T-helper 2 cell (primary cell): ENCODE measurements at regions not wholly inside any gene's neighbourhood (a gene's known extent, or its start where the extent isn't known, plus 50 kb on each side); places are given as distances from the start of the nearest gene placed in this dataset.
A peak's percentile ranks its signal among the peaks of the same experiment; 100 is the strongest.
"Not testable (repeated sequence)": the region's sequence is repeated elsewhere in the genome, so short reads cannot be mapped to it uniquely, and the experiment has no call there.

Experiments used
- DNase-seq, 5 experiments: peaks; one replicate each; pipeline versions ENCODE4 v3.0.0 to v3.0.0-alpha.2; 2012 to 2022

DNA sequence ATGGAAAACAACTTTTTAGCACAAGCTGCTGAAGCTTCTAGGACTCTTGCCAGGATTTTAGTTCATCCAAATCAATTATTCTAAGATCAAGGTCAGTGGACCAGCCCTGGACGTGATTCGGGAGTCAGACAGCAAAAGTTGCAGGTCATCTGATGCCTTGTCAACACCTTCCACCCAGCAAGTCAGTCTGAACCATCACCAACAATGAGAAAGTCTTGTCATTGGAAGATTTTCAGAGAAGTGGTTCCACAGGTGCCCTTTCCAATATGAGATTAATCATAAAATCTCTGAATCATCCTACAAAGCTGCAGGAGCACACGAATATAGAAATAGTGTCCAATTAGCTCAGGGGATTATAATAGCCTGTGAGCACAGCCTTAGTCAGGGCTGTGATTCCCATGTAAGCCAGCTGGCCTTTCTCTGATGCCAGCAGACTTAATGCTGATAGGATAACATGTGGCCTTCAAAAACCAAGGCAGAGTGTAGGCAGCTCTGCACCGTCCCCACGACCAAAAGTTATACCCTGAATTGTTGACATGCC, 445.0 kb upstream of the TRPC7 start:
- DNase-seq = no peak

DNA sequence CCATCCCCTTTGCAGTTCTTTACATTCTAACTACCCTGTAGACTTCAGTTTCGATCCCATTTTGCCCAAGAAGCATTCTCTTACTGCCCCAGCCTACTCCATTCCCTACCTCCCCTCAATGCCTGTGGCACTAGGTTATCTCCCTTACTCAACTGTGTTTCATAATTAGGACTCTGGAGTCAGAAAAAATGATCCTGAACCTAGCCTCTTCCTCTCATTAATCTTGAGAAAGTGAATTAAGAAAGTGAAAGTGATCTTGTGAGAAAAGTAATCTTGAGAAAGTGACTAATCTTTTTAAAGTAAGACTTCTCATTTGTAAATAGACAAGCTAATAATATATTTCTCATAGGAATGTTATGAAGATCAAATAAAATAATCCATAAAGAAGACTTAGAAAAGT, 444.0 kb upstream of the TRPC7 start:
- DNase-seq = no peak

DNA sequence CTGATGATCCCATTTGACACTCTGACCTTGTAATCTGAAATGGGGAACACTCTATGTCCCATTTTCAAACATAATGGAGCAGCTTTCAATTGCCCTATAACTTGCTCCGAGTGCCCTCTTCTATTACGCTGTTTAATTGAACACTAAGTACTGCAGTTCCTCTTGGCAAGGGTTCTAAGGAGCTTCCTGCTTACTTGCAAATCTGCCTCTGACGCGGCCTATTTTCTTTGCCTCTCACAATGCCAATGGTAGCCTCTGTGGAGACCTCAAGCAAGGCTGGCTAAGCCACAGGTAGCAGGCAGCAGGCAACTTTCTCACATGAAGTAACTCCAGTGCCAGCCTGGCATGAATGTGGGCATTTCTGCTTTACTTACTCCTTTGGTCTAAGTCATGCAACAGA, 443.4 kb upstream of the TRPC7 start:
- DNase-seq = no peak

GRCh38 chr5:136805466-136805865, 440.1 kb upstream of the TRPC7 start:
- no peak for DNase-seq

GRCh38 chr5:136802383-136802782, 437.0 kb upstream of the TRPC7 start:
- DNase-seq = no peak

- no peak for DNase-seq
Measured at GRCh38 chr5:136799806-136800372, 434.5 kb upstream of the TRPC7 start.

- no peak for DNase-seq
Measured at GRCh38 chr5:136793300-136793699, 428.0 kb upstream of the TRPC7 start.

DNA sequence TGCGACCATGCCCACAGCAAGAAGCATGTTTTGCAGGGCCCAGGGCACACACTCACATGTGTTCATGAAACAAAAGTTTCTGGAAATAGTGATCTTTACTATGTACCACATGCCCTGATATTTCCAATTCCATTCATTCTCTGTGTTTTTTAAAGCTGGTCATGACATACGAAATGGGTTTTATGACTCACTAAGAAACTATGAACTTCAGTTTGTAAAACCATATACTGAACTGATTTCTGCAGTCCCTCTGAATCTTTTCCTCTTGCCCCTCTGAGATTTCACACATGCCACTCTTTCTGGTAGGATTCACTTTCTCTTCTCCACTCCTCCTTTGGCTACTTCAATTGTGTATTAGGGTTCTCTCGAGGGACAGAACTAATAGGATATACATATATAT, 416.1 kb upstream of the TRPC7 start:
- no peak for DNase-seq

GRCh38 chr5:136780518-136780917, 415.2 kb upstream of the TRPC7 start:
- no peak for DNase-seq

- no peak for DNase-seq
Measured at GRCh38 chr5:136776022-136776927, 410.9 kb upstream of the TRPC7 start.

DNA sequence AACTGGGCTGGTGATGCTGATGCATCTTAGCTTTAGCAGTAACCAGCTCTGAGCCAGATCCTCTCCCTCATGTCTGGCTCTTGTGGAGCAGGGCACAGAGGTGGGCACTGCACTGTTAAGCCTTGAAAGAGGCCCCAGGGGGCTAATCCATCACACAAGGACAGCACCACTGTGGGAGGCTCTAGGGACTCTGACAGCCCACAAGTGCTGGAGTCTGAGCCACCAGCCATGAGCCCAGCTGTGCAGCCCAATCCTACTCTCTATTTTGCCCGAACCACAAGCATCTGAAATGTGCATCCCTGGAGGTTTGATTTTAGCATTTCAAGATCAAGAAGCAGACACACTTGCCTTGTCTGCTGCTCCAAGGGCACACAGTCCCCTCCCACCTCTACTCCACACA, 407.1 kb upstream of the TRPC7 start:
- no peak for DNase-seq

- DNase-seq = peak in 2 of 5 experiments; percentile 5 to 40
Measured at GRCh38 chr5:136769900-136770684, 404.7 kb upstream of the TRPC7 start.

- no peak for DNase-seq
Measured at GRCh38 chr5:136769093-136769492, 403.7 kb upstream of the TRPC7 start.

GRCh38 chr5:136768457-136768856, 403.1 kb upstream of the TRPC7 start:
- peak in 1 of 5 experiments; percentile 56 for DNase-seq

GRCh38 chr5:136766456-136766855, 401.1 kb upstream of the TRPC7 start:
- DNase-seq = no peak

- no peak for DNase-seq
Measured at GRCh38 chr5:136764601-136765000, 399.3 kb upstream of the TRPC7 start.

DNA sequence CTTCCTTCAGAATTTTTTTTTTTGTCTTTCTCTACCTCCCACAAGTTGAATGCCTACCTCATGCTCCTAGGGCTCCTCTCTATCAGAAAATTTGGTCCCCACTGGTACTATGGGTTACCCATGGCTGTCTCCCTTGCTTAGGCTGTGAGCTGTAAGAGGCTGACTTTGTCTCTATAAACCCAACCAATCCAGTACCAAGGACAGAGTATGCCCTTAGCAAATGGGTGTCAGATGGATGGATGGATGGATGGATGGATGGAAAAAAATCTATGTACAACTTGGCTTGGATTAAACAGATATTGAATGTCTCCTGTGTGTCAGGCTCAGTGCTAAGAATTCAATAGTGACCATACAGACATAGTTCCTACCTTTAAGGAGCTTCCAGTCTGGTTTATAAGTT, 398.2 kb upstream of the TRPC7 start:
- DNase-seq = no peak

DNA sequence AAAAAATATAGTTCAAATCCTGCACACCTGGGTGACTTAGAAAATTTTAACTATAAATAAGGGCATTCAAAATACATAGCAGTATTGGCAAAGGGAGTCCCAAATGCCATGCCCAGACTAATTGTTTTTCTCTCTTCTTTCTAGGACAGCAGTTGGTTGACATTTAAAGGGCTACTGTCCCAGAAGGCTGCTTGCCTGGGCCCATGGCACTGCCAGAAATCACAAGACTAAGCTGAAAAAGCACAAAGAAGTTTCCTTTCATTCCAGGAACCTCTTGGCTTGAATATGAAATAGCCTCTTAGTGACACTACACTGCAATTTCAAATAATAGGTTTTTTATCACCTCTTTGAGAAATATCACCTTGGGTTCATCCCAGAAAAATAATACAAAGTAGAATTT, 388.9 kb upstream of the TRPC7 start:
- DNase-seq = no peak

- DNase-seq = no peak
Measured at GRCh38 chr5:136750224-136750862, 385.0 kb upstream of the TRPC7 start.

- no peak for DNase-seq
Measured at GRCh38 chr5:136749016-136749415, 383.7 kb upstream of the TRPC7 start.

GRCh38 chr5:136743052-136743451, 377.7 kb upstream of the TRPC7 start:
- no peak for DNase-seq

- DNase-seq = no peak
Measured at GRCh38 chr5:136740228-136740627, 374.9 kb upstream of the TRPC7 start.

GRCh38 chr5:136739271-136739670, 373.9 kb upstream of the TRPC7 start:
- DNase-seq = not testable (repeated sequence)
